ENCODE measurements at regions not wholly inside any gene's neighbourhood (a gene's known extent, or its start where the extent isn't known, plus 50 kb on each side); places are given as distances from the start of the nearest gene placed in this dataset.

- DNase-seq, result no peak
- H3K27ac ChIP-seq, result no peak overlapping the region
- H3K9me3 ChIP-seq, result no peaks in the 10 kb centered on the region
- no peaks in the 10 kb centered on the region for H3K27me3 ChIP-seq
- no peak overlapping the region for H3K4me3 ChIP-seq
- no peaks in the 10 kb centered on the region for H3K36me3 ChIP-seq
- H3K4me1 ChIP-seq, result no peaks in the 10 kb centered on the region
- intact Hi-C loops (cut with DNase I), result no loop called here
- WGBS, 2 donors, result 70 to 76% methylated on average over 1 of the region's 1 CpG
- TF ChIP-seq EP300 (IDR thresholded peaks at IDR 0.05) (no peak), CTCF (IDR thresholded peaks at IDR 0.05) (no peak), POLR2AphosphoS5 (IDR thresholded peaks at IDR 0.05) (no peak), POLR2A (IDR thresholded peaks at IDR 0.05) (no peak)
Observed at GRCh38 chr9:31500422-31500821, 884.0 kb upstream of the ACO1 start.

GRCh38 chr9:31519011-31519410, 865.4 kb upstream of the ACO1 start:
- no peaks in the 10 kb centered on the region for H3K9me3 ChIP-seq
- WGBS, 2 donors, result 78 to 79% methylated on average over 6 of the region's 6 CpGs
- no peak overlapping the region for H3K27ac ChIP-seq
- TF ChIP-seq EP300 (IDR thresholded peaks at IDR 0.05) (no peak), POLR2AphosphoS5 (IDR thresholded peaks at IDR 0.05) (no peak), POLR2A (IDR thresholded peaks at IDR 0.05) (no peak), CTCF (IDR thresholded peaks at IDR 0.05) (no peak)
- intact Hi-C loops (cut with DNase I), result no loop called here
- H3K27me3 ChIP-seq, result no peaks in the 10 kb centered on the region
- no peak overlapping the region for H3K4me3 ChIP-seq
- no peaks in the 10 kb centered on the region for H3K4me1 ChIP-seq
- no peak for DNase-seq
- no peaks in the 10 kb centered on the region for H3K36me3 ChIP-seq

GRCh38 chr9:31519424-31519823, 865.0 kb upstream of the ACO1 start:
- intact Hi-C loops (cut with DNase I), result no loop called here
- Histone ChIP-seq H3K9me3 (no peaks in the 10 kb centered on the region), H3K4me1 (no peaks in the 10 kb centered on the region), H3K36me3 (no peaks in the 10 kb centered on the region), H3K27me3 (no peaks in the 10 kb centered on the region), H3K4me3 (no peak overlapping the region), H3K27ac (no peak overlapping the region)
- TF ChIP-seq POLR2A (IDR thresholded peaks at IDR 0.05) (no peak), POLR2AphosphoS5 (IDR thresholded peaks at IDR 0.05) (no peak), CTCF (IDR thresholded peaks at IDR 0.05) (no peak), EP300 (IDR thresholded peaks at IDR 0.05) (no peak)
- WGBS, 2 donors, result 58 to 78% methylated on average over 5 of the region's 5 CpGs
- DNase-seq, result no peak

- H3K4me3 ChIP-seq, result no peak overlapping the region
- no peaks in the 10 kb centered on the region for H3K36me3 ChIP-seq
- no peaks in the 10 kb centered on the region for H3K27me3 ChIP-seq
- no peaks in the 10 kb centered on the region for H3K9me3 ChIP-seq
- 59 to 81% methylated on average over 2 of the region's 2 CpGs for WGBS, 2 donors
- no peak for DNase-seq
- no peak for TF ChIP-seq POLR2AphosphoS5 (IDR thresholded peaks at IDR 0.05)
- TF ChIP-seq CTCF (IDR thresholded peaks at IDR 0.05), result no peak
- TF ChIP-seq EP300 (IDR thresholded peaks at IDR 0.05), result no peak
- no peak for TF ChIP-seq POLR2A (IDR thresholded peaks at IDR 0.05)
- no peaks in the 10 kb centered on the region for H3K4me1 ChIP-seq
- intact Hi-C loops (cut with DNase I), result no loop called here
- no peak overlapping the region for H3K27ac ChIP-seq
Observed at GRCh38 chr9:31519826-31520225, 864.6 kb upstream of the ACO1 start.

- no peak overlapping the region for H3K27ac ChIP-seq
- no peaks in the 10 kb centered on the region for H3K36me3 ChIP-seq
- no peak overlapping the region for H3K4me3 ChIP-seq
- H3K4me1 ChIP-seq, result no peaks in the 10 kb centered on the region
- H3K27me3 ChIP-seq, result no peaks in the 10 kb centered on the region
- intact Hi-C loops (cut with DNase I), result no loop called here
- TF ChIP-seq POLR2AphosphoS5 (IDR thresholded peaks at IDR 0.05), result no peak
- no peak for TF ChIP-seq EP300 (IDR thresholded peaks at IDR 0.05)
- no peak for TF ChIP-seq CTCF (IDR thresholded peaks at IDR 0.05)
- 72 to 81% methylated on average over 3 of the region's 3 CpGs for WGBS, 2 donors
- no peak for DNase-seq
- H3K9me3 ChIP-seq, result no peaks in the 10 kb centered on the region
Observed at GRCh38 chr9:31520301-31521085, 864.0 kb upstream of the ACO1 start.

Measured in sigmoid colon (tissue), 6 donors.